HG03280 (cell line): ENCODE measurements at regions not wholly inside any gene's neighbourhood (a gene's known extent, or its start where the extent isn't known, plus 50 kb on each side); places are given as distances from the start of the nearest gene placed in this dataset.
"Not testable (repeated sequence)": the region's sequence is repeated elsewhere in the genome, so short reads cannot be mapped to it uniquely, and the experiment has no call there.

ENCODE experiments used
- ATAC-seq: cut with Tn5 transposase; IDR thresholded peaks from one replicate; pipeline ENCODE4 v1.9.1; 2021; ENCODE audit warnings: mild to moderate bottlenecking, moderate library complexity; ENCODE audit not compliant: unreplicated experiment

DNA sequence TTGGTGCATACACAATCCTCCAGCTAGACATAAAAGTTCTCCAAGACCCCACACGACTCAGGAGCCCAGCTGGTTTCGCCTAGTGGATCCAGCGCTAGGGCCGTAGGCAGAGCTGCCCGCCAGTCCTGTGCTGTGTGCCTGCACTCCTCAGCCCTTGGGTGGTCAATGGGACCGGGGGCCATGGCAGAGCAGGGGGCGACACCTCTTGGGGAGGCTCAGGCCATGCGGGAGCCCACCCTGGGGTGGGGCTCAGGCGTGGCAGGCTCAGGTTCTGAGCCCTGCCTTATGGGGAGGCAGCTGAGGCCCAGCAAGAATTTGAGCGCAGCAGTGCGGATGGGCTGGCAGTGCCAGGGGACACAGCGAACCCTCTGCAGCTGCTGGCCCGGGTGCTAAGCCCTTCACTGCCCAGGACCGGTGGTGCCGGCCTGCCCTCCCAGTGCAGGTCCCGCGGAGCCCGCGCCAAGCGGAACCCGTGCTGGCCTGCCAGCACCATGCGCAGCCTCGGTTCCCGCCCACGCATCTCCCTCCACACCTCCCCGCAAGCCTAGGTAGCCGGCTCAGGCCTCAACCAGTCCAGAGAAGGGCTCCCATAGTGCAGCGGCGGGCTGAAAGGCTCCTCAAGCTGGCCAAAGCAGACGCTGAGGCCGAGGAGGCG lies 1566.6 kb upstream of the SLC39A10 start:
- no peak for ATAC-seq

DNA sequence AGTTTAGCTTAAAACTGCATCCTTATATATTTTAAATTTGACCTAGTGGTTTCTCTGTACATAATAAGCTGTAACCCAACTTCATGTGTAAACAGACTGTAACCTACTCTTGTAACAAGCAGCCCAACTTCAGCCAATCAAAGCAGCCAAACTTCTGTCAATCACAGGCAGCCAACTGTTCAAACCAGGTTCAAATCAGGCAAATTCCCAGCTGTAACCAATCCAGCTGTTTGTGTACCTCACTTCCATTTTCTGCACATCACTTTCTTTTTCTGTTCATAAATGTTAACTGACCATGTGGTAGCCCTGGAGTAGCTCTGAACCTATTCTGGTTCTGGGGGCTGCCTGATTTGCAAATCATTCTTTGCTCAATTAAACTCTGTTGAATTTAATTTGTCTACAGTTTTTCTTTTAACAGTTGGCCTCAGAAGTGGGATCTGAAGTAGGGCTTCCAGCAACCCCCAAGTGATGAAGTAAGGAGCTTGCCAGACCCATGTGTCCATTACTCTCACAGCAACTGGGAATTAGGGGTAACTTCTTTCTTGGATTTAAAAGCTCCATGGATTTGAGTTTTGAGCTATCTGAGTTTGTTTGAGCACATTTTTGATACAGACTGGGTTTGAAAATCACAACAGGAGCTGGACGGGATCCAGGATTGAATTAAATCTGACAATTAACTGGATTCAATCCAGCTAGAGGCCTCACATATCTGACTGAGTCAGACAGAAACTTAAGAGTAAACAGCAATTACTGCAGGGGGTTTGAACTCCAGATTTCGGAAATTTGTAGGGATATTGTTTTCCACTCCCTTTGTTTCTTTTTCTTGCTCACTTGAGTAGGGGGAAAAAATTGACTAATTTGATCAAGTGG lies 1569.7 kb upstream of the SLC39A10 start:
- ATAC-seq = no peak

DNA sequence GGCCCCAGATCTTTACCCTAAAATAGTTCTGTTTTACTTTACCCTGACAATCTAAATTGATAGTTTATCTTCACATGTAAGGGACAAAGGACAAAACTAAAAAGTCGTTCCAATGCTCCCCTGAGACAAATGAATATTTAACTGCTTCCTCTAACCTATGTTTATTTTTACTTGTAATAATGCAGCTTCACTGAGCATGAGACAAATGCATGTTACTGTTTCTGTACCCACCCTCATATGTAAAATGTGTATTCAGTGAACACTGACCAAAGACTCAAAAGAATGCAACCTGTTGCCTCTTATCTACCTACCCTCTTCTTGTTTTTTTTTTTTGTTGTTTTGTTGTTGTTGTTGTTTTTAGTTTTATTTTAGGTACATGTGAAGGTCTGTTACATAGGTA lies 1570.9 kb upstream of the SLC39A10 start:
- ATAC-seq = no peak

DNA sequence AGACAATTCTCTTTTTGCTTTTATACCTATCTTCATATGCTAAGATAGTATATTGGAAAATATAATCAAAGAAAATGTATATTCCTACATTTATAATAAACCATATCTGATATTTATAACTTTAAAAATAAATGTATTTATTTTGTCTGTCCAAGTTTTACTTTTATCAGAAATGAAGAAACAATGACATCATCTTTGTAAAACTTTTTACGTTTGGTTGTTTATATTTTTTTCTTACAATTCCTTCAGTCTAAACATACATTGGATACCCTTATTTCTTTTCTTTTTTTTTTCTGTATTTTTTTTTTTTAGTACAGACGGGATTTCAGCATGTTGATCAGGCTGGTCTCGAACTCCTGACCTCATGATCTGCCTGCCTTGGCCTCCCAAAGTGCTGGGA lies 1577.0 kb upstream of the SLC39A10 start:
- no peak for ATAC-seq

DNA sequence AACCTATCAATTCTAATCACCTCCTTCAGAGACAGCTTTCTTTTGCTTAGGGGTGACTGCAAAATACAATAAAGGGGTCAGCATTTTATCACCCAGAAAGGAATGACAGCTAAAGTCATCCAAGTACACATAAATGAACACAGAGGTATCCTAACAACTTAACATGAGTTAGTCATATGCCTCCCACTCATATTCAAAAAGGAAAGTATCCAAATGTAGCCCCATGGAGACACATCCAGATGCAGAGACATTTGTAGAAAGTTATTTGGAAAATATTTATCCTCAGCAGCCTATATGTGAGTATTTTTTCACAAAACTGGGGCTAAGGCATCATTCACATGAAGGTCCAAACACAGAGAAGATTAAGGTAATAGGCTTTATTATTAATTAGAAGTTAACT lies 1579.7 kb upstream of the SLC39A10 start:
- no peak for ATAC-seq

DNA sequence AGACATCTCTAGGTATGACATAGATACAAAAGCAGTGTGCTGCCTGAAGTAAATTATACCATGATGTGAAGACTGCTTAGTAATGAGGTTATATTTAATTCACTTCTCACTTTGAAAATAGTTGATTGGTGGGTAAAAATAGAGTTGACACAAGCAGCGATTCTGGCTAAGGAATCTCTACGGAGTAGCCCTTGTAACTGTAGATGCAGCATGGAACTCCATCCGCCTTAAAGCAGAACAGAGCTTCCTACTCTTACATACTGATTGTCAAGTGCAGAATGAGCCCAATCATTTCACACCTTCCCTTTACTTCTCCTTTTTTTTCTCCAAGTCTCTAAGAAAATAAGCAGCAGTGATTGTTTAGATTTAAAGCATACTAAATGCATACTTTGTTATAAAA lies 1594.6 kb upstream of the SLC39A10 start:
- ATAC-seq = no peak

DNA sequence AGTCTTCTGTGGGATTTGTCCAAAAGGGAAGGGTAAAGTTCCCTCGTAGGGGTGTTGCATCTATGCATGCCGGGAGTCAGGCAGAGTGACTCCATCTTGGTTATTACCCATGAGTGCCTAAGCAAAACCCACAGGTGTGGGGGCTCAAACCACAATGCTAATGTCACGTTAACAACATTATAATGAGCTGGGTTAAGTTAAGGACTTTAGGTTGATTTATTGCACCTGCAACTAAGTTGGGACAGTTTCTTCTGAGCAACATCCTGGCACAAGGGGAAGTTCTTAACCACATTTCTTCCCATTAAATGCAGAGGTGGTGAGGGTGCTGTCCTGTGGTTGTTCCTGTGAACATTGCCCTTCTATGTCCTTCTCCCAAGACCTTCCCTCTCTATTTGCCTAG lies 1596.8 kb upstream of the SLC39A10 start:
- ATAC-seq = no peak

DNA sequence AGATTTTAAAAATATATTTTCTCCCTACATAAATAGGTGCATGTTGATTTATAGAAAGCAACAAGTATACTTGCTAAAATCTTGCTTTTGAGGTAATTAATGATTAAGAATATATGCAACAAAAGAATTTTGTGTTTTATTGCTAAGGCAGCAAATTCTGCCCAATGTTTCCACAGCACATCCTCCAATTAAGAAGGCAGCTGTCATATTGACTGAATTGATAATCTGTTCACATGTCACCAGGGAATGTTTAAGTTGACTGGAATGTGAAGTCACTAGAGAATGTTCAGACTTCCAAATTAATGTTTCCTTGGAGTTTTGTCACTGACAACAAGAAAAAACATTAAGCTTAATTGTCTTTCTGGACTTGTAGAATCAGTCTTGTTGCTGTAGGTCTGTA lies 1602.7 kb upstream of the SLC39A10 start:
- no peak for ATAC-seq

DNA sequence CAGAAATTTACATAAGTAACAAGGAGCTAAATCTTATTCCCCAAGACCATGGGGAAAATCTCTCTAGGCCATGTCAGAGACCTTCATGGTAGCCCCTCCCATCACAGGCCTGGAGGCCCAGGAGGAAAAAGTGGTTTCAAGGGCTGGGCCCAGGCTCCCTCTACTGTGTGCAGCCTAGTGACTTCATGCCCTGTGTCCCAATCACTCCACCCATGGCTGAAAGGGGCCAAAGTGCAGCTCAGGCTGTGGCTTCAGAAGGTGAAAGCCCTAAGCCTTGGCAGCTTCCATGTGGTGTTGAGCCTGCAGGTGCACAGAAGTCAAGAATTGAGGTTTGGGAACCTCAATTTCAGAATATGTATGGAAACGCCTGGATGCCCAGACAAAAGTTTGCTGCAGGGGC lies 1612.7 kb upstream of the SLC39A10 start:
- ATAC-seq = no peak

DNA sequence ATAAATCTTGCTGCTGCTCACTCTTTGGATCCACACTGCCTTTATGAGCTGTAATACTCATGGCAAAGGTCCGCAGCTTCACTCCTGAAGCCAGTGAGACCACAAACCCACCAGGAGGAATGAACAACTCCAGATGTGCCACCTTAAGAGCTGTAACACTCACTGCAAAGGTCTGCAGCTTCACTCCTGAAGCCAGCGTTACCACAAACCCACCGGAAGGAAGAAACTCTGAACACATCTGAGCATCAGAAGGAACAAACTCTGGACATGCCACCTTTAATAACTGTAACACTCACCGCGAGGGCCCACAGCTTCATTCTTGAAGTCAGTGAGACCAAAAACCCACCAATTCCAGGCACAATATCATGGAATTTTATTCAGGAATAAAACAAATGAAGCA lies 1635.9 kb upstream of the SLC39A10 start:
- not testable (repeated sequence) for ATAC-seq

DNA sequence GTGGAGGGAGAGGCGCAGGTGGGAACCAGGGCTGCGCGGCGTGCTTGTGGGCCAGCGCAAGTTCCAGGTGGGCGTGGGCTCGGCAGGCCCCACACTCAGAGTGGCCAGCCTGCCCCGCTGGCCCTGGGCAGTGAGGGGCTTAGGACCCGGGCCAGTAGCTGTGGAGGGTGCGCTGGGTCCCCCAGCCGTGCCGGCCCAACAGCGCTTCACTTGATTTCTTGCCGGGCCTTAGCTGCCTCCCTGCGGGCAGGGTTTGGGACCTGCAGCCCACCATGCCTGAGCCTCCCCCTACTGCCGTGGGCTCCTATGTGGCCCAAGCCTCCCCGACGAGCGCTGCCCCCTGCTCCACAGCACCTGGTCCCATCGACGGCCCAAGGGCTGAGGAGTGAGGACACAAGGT lies 1636.9 kb upstream of the SLC39A10 start:
- no peak for ATAC-seq

DNA sequence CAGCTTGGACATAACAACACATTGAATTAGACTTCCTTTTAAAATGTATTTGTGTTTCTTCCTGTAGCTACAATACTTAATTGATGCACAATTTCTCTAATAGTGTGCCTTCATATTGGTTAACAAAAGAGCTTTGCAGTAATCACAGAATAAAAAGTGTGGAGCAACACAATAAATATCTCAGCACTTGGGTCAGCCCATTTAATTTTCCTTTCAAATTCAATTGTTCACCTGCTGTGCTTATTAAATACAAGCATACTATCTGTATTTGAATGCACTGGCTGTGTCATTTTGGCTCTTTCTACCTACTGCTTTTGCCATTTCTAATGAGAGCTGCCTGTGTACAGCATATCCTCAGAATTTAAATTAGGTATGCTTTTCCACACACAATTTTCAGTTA lies 1641.3 kb upstream of the SLC39A10 start:
- ATAC-seq = no peak

DNA sequence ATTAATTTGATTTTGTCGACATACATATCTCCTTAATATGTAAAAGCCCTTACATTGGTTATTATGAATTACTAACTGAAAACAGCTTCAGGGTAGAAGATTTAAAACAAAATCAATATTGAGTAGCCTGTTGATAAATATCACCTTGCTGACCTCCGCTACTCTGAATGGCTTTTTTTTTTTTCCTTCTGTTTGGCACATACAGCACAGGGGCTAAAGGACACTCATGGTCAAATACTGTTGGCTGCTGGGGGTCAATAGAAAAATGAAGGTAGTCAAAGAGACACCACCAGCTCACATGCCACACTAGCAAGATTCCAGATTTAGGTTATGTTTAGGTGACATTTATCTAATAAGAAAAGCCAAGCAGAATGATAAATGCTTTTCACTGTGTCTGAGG lies 1642.4 kb upstream of the SLC39A10 start:
- no peak for ATAC-seq

DNA sequence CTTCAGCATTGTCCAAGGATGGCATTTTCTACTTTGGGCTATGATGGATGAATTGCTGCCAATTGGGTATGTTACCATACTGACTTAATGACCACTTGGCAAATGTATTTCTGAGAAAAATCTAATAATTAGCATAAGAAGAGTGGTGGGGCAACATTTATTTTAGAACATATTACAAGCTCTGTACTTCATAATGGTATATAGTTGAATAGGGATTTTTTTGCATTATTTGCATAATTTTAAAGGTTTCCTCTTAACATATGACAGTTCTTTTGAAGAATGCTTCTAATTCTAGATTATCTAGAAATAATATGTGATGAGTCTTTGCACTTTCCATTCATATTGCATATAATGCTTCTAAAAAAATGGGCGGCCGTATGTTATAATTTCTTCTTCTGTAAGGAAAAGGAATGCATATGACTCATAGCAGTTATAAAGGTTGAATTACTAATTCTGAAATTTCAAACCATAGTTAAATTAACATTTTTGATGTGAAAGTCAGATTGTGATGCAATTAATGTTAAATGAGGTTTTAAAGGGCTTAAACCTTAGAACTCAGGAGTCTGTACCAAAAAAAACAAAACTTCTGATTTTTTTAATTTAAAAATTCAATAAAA lies 1652.3 kb upstream of the SLC39A10 start:
- ATAC-seq = no peak

DNA sequence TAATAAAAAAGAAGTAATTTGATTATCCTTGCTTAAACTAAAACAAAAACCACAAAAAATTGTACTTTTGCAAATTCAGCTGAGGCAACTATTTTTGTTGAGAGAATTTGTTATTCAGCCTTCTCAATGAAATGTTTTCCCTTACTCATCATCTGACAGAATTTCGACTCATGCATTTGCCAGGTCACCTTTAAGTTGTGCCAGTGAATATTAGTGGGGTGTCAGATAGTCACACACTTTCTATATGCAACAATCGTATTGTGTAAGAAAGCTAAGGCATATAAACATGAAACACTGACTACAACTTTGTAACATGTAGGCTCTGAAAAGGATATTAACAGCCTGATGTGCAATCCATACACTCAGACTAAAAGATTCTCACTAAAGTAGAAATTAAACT lies 1653.1 kb upstream of the SLC39A10 start:
- no peak for ATAC-seq

DNA sequence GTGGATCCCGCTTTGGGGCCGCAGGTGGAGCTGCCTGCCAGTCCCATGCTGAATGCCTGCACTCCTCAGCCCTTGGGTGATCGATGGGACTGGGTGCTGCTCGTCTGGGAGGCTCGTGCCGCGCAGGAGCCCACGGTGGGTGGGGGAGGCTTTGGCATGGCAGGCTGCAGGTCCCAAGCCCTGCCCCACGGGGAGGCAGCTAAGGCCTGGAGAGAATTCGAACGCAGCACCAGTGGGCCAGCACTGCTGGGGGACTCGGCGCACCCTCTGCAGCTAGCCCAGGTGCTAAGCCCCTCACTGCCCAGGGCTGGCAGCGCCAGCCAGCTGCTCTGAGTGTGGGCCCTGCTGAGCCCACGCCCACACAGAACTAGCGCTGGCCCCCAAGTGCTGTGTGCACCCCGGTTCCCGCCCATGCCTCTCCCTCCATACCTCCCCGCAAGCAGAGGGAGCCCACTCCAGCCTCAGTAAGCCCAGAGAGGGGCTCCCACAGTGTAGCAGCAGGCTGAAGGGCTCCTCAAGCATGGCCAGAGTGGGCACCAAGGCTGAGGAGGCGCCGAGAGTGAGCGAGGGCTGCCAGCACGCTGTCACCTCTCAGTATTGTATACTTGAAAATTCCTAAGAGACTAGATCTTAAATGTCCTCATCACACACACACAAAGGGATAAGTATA lies 1654.2 kb upstream of the SLC39A10 start:
- ATAC-seq = no peak

DNA sequence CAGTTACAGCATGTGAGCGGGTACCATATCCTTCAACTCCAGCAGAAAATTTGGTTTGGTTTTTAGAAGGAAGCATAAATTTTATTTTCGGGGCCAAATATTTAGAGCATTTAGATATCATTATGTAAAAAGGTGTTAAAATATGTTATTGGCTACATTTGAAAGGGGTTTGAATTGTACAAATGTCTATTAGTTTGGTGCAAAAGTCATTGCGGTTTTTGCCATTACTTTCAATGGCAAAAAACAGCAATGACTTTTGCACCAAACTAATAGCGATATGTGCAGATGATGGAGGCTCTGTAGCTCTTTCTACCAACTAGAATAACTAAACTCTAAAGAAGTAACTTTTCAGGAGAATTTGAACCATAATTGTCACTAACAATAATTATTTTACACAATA lies 1666.2 kb upstream of the SLC39A10 start:
- ATAC-seq = no peak

DNA sequence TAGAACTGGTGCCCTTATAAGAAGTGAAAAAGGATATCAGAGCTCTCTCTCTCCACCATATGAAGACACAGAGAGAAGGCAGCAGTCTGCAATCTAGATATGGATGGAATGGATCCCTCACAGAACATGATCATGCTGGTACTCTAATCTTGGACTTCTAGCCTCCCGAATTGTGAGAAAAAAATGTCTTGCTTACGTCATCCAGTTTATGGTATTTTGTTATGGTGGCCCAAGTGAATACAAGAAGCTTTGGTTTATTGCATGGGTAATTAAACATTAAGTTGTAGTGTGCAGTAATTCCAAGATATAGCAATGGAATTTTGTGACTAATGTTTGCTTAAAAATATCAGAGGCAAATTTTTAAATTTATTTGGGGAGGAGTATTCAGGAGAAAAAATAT lies 1667.4 kb upstream of the SLC39A10 start:
- no peak for ATAC-seq

DNA sequence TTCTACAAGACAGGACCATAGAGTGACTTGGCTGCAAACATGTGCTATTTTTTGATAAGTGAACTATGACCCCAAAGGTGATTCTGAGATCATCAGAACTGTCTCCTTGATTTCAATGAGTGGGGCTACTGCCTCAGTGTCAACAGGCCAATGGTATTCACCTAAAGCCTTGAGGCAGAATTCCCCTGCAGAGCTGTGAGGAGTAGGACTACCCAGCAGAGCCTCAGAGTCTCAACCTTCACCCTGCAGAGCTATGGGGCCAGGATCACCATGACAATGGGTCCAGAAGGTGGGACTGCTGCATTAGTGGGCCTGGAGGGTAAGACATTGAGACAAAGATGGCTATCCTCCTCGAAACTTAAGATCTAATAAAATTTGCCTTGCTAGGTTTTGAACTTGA lies 1668.2 kb upstream of the SLC39A10 start:
- ATAC-seq = no peak

DNA sequence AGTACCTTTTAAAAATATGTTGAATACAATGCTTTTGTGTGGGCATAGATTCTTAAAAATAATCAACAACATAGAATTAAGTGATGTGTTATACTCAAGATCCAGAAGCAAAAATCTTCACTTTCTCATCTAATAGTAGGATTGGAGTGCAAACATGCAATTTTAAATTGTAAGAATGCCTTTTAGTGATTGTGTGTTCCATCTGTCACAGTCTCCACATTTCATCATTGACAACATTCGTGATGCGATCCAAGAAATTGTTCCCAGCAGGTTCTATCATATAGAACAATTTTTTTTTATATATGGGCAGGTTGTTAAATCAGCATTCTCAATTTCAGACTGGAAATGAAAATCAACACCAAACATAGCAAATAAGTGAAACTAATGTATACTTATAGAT lies 1671.8 kb upstream of the SLC39A10 start:
- no peak for ATAC-seq

DNA sequence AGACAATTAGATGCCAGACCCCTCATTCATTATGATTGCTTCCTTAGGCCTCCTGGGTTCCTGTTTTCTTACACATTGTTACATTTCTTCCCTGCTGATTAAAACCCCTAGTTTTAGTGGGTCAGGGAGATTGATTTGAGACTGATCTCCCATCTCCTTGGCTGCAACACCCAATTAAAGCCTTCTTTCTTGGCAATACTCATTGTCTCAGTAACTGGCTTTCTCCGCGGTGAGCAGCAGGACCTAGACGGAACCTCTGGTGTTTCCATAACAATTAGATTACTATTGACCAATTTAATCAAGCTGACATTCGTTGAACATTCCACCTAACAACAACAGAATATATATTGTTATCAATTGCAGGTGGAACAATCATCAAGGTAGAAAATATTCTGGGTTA lies 1676.4 kb upstream of the SLC39A10 start:
- ATAC-seq = no peak

DNA sequence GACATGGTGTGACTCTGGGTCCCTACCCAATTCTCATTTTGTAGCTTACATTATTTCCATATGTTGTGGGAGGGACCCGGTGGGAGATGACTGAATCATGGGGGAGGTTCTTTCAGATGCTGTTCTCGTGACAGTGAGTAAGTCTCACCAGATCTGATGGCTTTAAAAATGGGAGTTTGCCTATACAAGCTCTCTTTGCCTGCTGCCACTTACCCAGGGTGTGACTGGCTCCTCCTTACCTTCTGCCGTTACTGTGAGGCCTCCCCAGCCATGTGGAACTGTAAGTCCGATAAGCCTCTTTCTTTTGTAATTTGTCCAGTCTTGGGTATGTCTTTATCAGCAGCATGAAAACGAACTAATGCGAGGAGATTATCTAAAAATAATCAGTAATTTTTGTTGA lies 1683.2 kb upstream of the SLC39A10 start:
- ATAC-seq = no peak
